Brain microvascular endothelial cell (primary cell): ENCODE measurements at regions not wholly inside any gene's neighbourhood (a gene's known extent, or its start where the extent isn't known, plus 50 kb on each side); places are given as distances from the start of the nearest gene placed in this dataset.
"Not testable (repeated sequence)": the region's sequence is repeated elsewhere in the genome, so short reads cannot be mapped to it uniquely, and the experiment has no call there.

Source experiments
- DNase-seq: peaks from one replicate; pipeline ENCODE4 v3.0.0-alpha.2; 2020
- H3K27ac ChIP-seq: fragments of 250-450 bp; sonication (Bioruptor Pico); 2 replicates; pipeline ENCODE4 v1.5.1; 2020; ENCODE audit warnings: mild to moderate bottlenecking, moderate library complexity
- H3K27me3 ChIP-seq: fragments of 250-450 bp; sonication (Bioruptor Pico); replicated peaks from 2 replicates; pipeline ENCODE4 v1.5.1; 2020; ENCODE audit warnings: mild to moderate bottlenecking
- H3K36me3 ChIP-seq: fragments of 250-450 bp; sonication (Bioruptor Pico); replicated peaks from 2 replicates; pipeline ENCODE4 v1.5.1; 2020; ENCODE audit warnings: mild to moderate bottlenecking
- H3K4me3 ChIP-seq: 2 replicates; pipeline ENCODE4 v1.5.1; 2011; ENCODE audit warnings: low read depth, mild to moderate bottlenecking, control low read depth, low read length, moderate library complexity
- CTCF ChIP-seq: IDR thresholded peaks from 2 replicates; pipeline ENCODE4 v1.5.1; 2011; ENCODE audit warnings: low read depth, mild to moderate bottlenecking, moderate library complexity, low read length, control low read depth, inconsistent platforms; ENCODE audit errors: missing control alignments
- in situ Hi-C: cut with HindIII; loops from 2 replicates; pipeline ENCODE4 v1.10.0; 2017; ENCODE audit warnings: low sequenced_read_pairs, low pct_ligation_motif_present

- no peaks in the 10 kb centered on the region for H3K36me3 ChIP-seq
- no peaks in the 10 kb centered on the region for H3K27me3 ChIP-seq
- no peak for TF ChIP-seq CTCF
- no peak overlapping the region for H3K27ac ChIP-seq
- in situ Hi-C loops = no loop called here
- no peak for DNase-seq
- H3K4me3 ChIP-seq = no peak overlapping the region
Measured at GRCh38 chr1:116297495-116298212, 75.4 kb upstream of the ATP1A1 start.

- not testable (repeated sequence) for H3K4me3 ChIP-seq, H3K27me3 ChIP-seq
Measured at GRCh38 chr1:116298213-116298579, 74.8 kb upstream of the ATP1A1 start.

GRCh38 chr1:116298746-116299145, 74.3 kb upstream of the ATP1A1 start:
- in situ Hi-C loops = no loop called here
- no peaks in the 10 kb centered on the region for H3K36me3 ChIP-seq
- H3K27me3 ChIP-seq = no peaks in the 10 kb centered on the region
- no peak for TF ChIP-seq CTCF
- no peak overlapping the region for H3K4me3 ChIP-seq
- DNase-seq = no peak
- H3K27ac ChIP-seq = no peak overlapping the region

More at GRCh38 chr1:116298213-116298579, 74.8 kb upstream of the ATP1A1 start:
- H3K36me3 ChIP-seq, H3K27ac ChIP-seq, DNase-seq, in situ Hi-C loops: not testable (repeated sequence)

GRCh38 chr1:116299248-116299647, 73.8 kb upstream of the ATP1A1 start:
- no peak for TF ChIP-seq CTCF
- in situ Hi-C loops = no loop called here
- no peaks in the 10 kb centered on the region for H3K36me3 ChIP-seq
- no peak overlapping the region for H3K27ac ChIP-seq
- no peaks in the 10 kb centered on the region for H3K27me3 ChIP-seq
- no peak overlapping the region for H3K4me3 ChIP-seq
- DNase-seq = no peak

GRCh38 chr1:116302281-116302680, 70.8 kb upstream of the ATP1A1 start:
- H3K27ac ChIP-seq = no peak overlapping the region
- no peak for DNase-seq
- H3K36me3 ChIP-seq = no peaks in the 10 kb centered on the region
- in situ Hi-C loops = no loop called here
- no peak overlapping the region for H3K4me3 ChIP-seq
- no peaks in the 10 kb centered on the region for H3K27me3 ChIP-seq
- TF ChIP-seq CTCF = no peak

GRCh38 chr1:116306102-116306501, 66.9 kb upstream of the ATP1A1 start:
- H3K36me3 ChIP-seq = no peaks in the 10 kb centered on the region
- no peak for DNase-seq
- H3K27me3 ChIP-seq = no peaks in the 10 kb centered on the region
- in situ Hi-C loops = no loop called here
- no peak for TF ChIP-seq CTCF
- no peak overlapping the region for H3K27ac ChIP-seq
- no peak overlapping the region for H3K4me3 ChIP-seq
